Choroid plexus epithelial cell (primary cell): ENCODE measurements at regions not wholly inside any gene's neighbourhood (a gene's known extent, or its start where the extent isn't known, plus 50 kb on each side); places are given as distances from the start of the nearest gene placed in this dataset.

ENCODE experiments used
- DNase-seq: peaks from one replicate; pipeline ENCODE4 v3.0.0-alpha.2; 2010; ENCODE audit warnings: low read depth
- H3K4me3 ChIP-seq: 2 replicates; pipeline ENCODE4 v1.5.1; 2011; ENCODE audit warnings: low read depth, mild to moderate bottlenecking, control low read depth, low read length, moderate library complexity
- TF ChIP-seq, protein P1 (sequence below): conservative IDR thresholded peaks from 2 replicates; pipeline ENCODE4 v1.5.1; 2011; ENCODE audit warnings: low read depth, mild to moderate bottlenecking, control low read depth, inconsistent platforms, low read length, moderate library complexity

DNA sequence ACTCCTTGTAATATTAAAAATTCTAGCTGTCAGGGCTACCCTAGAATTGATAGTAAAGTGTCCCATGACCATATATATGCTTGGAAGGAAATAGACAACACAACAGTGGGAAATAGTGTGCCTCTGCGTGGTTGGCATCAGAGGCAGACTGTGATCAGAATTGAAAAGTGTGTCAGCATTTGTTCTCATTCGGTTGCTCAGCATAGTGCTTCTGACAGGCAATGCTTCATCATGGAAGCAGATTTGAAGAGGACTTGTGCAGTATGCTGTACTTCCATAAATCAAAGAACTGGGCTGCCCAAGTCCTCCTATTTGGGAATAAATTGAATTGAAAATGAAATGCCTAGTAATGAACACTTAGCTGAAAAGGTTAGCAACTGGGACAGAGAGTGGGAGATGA, 435.7 kb downstream of the DIPK2A start:
- no peak for DNase-seq
- TF ChIP-seq, protein P1, sequence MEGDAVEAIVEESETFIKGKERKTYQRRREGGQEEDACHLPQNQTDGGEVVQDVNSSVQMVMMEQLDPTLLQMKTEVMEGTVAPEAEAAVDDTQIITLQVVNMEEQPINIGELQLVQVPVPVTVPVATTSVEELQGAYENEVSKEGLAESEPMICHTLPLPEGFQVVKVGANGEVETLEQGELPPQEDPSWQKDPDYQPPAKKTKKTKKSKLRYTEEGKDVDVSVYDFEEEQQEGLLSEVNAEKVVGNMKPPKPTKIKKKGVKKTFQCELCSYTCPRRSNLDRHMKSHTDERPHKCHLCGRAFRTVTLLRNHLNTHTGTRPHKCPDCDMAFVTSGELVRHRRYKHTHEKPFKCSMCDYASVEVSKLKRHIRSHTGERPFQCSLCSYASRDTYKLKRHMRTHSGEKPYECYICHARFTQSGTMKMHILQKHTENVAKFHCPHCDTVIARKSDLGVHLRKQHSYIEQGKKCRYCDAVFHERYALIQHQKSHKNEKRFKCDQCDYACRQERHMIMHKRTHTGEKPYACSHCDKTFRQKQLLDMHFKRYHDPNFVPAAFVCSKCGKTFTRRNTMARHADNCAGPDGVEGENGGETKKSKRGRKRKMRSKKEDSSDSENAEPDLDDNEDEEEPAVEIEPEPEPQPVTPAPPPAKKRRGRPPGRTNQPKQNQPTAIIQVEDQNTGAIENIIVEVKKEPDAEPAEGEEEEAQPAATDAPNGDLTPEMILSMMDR: no peak
- no peak overlapping the region for H3K4me3 ChIP-seq

DNA sequence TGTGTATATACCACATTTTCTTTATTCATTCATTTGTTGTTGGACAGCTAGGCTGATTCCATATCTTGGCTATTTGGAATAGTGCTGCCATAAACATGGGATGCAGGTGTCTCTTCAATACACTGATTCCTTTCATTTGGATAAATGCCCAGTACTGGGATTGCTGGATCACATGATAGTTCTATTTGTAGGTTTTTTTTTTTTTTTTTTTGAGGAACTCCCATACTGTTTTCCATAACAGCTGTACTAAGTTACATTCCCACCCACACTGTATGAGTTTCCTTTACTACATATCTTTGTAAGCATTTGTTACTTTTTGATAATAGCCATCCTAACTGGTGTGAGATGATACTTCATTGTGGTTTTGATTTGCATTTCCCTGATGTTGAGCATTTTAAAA, 437.7 kb downstream of the DIPK2A start:
- DNase-seq: peak; percentile 13
- TF ChIP-seq, protein P1: no peak
- H3K4me3 ChIP-seq: no peak overlapping the region

DNA sequence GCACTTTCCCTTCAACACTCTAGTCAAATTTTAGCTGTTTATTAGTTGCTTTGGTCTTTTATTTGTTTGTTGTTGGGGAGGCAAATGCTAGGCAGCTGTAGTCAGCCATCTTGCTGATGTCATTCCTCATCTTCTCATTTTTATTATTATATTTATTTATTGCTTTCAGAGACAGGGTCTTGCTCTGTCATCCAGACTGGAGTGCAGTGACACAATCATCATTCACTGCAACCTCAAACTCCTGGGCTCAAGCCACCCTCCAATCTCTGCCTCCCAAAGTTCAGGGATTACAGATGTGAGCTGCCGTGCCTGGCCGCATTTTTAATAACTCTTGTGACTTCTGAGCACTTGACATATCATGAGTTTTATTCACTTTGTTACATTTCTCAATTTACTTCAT, 441.4 kb downstream of the DIPK2A start:
- TF ChIP-seq, protein P1: no peak
- H3K4me3 ChIP-seq: no peak overlapping the region
- DNase-seq: no peak

DNA sequence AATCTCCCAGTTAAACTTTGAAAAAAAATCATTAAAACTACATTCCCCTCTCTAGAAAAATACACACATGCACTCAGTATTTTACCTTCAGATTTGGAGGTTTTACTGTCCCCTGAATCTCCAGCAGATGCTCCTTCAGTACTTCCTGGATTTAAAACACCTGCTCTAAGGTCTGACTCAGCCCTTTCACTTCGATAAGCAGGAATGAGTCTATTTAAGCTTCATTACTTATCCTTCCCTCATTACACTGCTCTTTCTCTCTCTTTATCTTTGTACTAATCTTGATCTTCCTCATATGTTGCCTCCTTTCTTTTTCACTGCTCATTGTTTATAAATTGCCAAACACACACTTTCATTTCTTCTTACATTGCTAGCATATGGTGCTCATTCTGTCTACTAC, 443.9 kb downstream of the DIPK2A start:
- TF ChIP-seq, protein P1: no peak
- no peak for DNase-seq
- H3K4me3 ChIP-seq: no peak overlapping the region

DNA sequence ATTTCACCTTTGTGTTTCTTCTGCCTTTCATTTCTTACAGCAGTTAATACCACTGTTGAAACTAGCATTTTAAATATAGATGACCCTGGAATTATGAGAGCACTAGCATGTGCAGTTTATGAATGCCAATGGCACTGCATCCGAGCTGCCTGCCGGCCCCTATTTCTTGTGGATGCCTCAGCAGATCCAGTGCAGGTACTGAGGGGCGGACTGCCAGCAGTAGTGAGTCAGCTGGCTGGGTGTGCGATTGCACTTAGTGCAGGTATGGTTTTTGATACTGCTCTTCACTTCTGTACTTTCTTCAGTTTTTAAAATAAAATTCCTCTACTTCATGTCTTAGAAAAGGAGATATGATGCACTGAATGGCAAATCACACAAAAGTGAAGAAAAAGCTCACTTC, 453.0 kb downstream of the DIPK2A start:
- no peak overlapping the region for H3K4me3 ChIP-seq
- DNase-seq: no peak
- TF ChIP-seq, protein P1: no peak

DNA sequence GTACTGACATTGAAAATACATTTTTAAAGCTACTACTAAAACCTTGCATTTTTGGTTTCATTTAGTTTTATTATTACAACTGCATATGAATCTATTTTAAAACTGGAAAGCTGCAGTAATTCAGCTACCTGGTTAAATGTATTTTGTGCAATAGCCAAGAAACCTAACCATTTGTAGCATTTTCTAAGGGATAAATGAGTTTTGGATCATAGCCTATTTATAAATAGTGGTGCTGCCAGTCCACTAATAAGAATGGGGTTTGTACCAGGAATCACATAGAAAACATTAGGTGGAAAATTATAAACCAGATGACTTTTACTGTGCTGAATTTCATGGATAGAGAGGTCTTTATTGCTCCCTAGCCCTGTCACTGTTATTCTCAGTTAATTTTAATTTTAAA, 454.7 kb downstream of the DIPK2A start:
- H3K4me3 ChIP-seq: no peak overlapping the region
- TF ChIP-seq, protein P1: no peak
- no peak for DNase-seq

DNA sequence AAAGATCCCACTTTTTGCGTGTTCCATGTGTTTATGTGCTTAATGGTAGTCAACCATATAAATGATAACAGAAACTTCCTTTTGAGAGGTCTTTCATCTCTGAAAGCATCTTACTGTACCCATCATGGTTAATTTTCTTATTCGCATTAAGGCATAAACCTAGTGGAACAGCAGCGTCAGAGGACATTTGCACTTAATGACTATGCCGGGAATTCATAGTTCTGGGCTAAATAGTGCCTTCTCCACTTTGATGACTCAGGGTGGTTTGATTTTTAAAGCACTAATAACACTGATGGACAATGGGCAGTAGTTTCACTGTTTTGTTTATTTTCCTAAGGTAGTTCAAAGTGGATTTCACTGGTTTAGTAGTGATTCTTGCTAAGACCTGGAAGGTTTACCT, 455.3 kb downstream of the DIPK2A start:
- TF ChIP-seq, protein P1: no peak
- DNase-seq: no peak

More for the DNA sequence above, 455.3 kb downstream of the DIPK2A start:
- no peak overlapping the region for H3K4me3 ChIP-seq
